Activated CD4-positive, alpha-beta memory T cell treated with anti-CD3 and anti-CD28 coated beads, Interleukin-2, amount 10 ng/mL, durations not matched to agents 7 days and 5 days (primary cell): ENCODE measurements at regions not wholly inside any gene's neighbourhood (a gene's known extent, or its start where the extent isn't known, plus 50 kb on each side); places are given as distances from the start of the nearest gene placed in this dataset.

Experiments used
- CTCF ChIA-PET: fragments of 350-600 bp; sonication (Branson Sonifier 250); formaldehyde crosslinking; loops from one replicate; lab custom pipeline; 2021; ENCODE audit warnings: antibody characterized with exemption, inconsistent platforms; lab: Charles Lee
- POLR2A ChIA-PET: fragments of 350-600 bp; sonication (Branson Sonifier 250); formaldehyde crosslinking; loops from one replicate; lab custom pipeline; 2021; ENCODE audit warnings: antibody characterized with exemption; lab: Charles Lee
- DNase-seq: peaks from one replicate; pipeline ENCODE4 v3.0.0-alpha.2; 2020
- H3K27ac Mint-ChIP-seq: one replicate; pipeline ENCODE4 v1.8.0; 2021; ENCODE audit warnings: mild to moderate bottlenecking, mixed read lengths
- H3K27me3 Mint-ChIP-seq: one replicate; pipeline ENCODE4 v1.8.0; 2021; ENCODE audit warnings: mixed read lengths
- H3K36me3 Mint-ChIP-seq: one replicate; pipeline ENCODE4 v1.8.0; 2021; ENCODE audit warnings: low read depth, mixed read lengths
- H3K4me1 Mint-ChIP-seq: one replicate; pipeline ENCODE4 v1.8.0; 2021; ENCODE audit warnings: mixed read lengths
- H3K4me3 Mint-ChIP-seq: one replicate; pipeline ENCODE4 v1.8.0; 2021; ENCODE audit warnings: mild to moderate bottlenecking, mixed read lengths
- H3K9me3 Mint-ChIP-seq: one replicate; pipeline ENCODE4 v1.8.0; 2021; ENCODE audit warnings: mixed read lengths

GRCh38 chr15:70269991-70270751, 172.5 kb upstream of the TLE3 start:
- POLR2A ChIA-PET: no interaction called here
- no peak overlapping the region for H3K27ac Mint-ChIP-seq
- no peak for DNase-seq
- CTCF ChIA-PET: no interaction called here
- H3K4me3 Mint-ChIP-seq: no peak overlapping the region
- peaks cover 3% of the 10 kb centered on the region for H3K4me1 Mint-ChIP-seq
- no peaks in the 10 kb centered on the region for H3K9me3 Mint-ChIP-seq
- peaks cover 31% of the 10 kb centered on the region for H3K27me3 Mint-ChIP-seq
- no peaks in the 10 kb centered on the region for H3K36me3 Mint-ChIP-seq

- Mint-ChIP-seq H3K4me3 (no peak overlapping the region), H3K27ac (no peak overlapping the region), H3K27me3 (peaks cover 31% of the 10 kb centered on the region), H3K4me1 (peaks cover 3% of the 10 kb centered on the region), H3K36me3 (no peaks in the 10 kb centered on the region), H3K9me3 (no peaks in the 10 kb centered on the region)
- ChIA-PET CTCF (no interaction called here), POLR2A (no interaction called here)
- no peak for DNase-seq
Observed at GRCh38 chr15:70269311-70269911, 171.7 kb upstream of the TLE3 start.

- Mint-ChIP-seq H3K27me3 (peaks cover 30% of the 10 kb centered on the region), H3K36me3 (no peaks in the 10 kb centered on the region), H3K4me3 (no peak overlapping the region), H3K4me1 (peaks cover 3% of the 10 kb centered on the region), H3K27ac (no peak overlapping the region), H3K9me3 (no peaks in the 10 kb centered on the region)
- CTCF ChIA-PET: no interaction called here
- POLR2A ChIA-PET: no interaction called here
- DNase-seq: no peak
Observed at GRCh38 chr15:70268698-70269251, 171.1 kb upstream of the TLE3 start.

- no peak for DNase-seq
- no peaks in the 10 kb centered on the region for H3K9me3 Mint-ChIP-seq
- no peaks in the 10 kb centered on the region for H3K36me3 Mint-ChIP-seq
- no peak overlapping the region for H3K4me3 Mint-ChIP-seq
- CTCF ChIA-PET: no interaction called here
- peaks cover 33% of the 10 kb centered on the region for H3K27me3 Mint-ChIP-seq
- POLR2A ChIA-PET: no interaction called here
- H3K27ac Mint-ChIP-seq: no peak overlapping the region
- H3K4me1 Mint-ChIP-seq: peaks cover 3% of the 10 kb centered on the region
Observed at GRCh38 chr15:70267879-70268278, 170.2 kb upstream of the TLE3 start.

- Mint-ChIP-seq H3K36me3 (no peaks in the 10 kb centered on the region), H3K27ac (no peak overlapping the region), H3K27me3 (peaks cover 33% of the 10 kb centered on the region), H3K4me1 (peaks cover 3% of the 10 kb centered on the region), H3K4me3 (no peak overlapping the region), H3K9me3 (no peaks in the 10 kb centered on the region)
- no peak for DNase-seq
- ChIA-PET POLR2A (interaction anchor here (1.1 kb wide), 1 partner anchor 9 kb away, joined by 3 read pairs; no protein-coding TSS in a partner anchor), CTCF (no interaction called here)
Observed at GRCh38 chr15:70267306-70267705, 169.6 kb upstream of the TLE3 start.

GRCh38 chr15:70266412-70267121, 168.8 kb upstream of the TLE3 start:
- H3K4me3 Mint-ChIP-seq: no peak overlapping the region
- ChIA-PET POLR2A (interaction anchor here (1.1 kb wide), 1 partner anchor 8 kb away, joined by 3 read pairs; no protein-coding TSS in a partner anchor), CTCF (no interaction called here)
- H3K27me3 Mint-ChIP-seq: peaks cover 33% of the 10 kb centered on the region
- no peaks in the 10 kb centered on the region for H3K9me3 Mint-ChIP-seq
- H3K36me3 Mint-ChIP-seq: no peaks in the 10 kb centered on the region
- DNase-seq: no peak
- H3K4me1 Mint-ChIP-seq: peaks cover 3% of the 10 kb centered on the region
- H3K27ac Mint-ChIP-seq: no peak overlapping the region

- Mint-ChIP-seq H3K9me3 (no peaks in the 10 kb centered on the region), H3K4me1 (peaks cover 5% of the 10 kb centered on the region), H3K27me3 (peaks cover 33% of the 10 kb centered on the region), H3K36me3 (no peaks in the 10 kb centered on the region), H3K4me3 (no peak overlapping the region), H3K27ac (no peak overlapping the region)
- DNase-seq: no peak
- ChIA-PET POLR2A (no interaction called here), CTCF (no interaction called here)
Observed at GRCh38 chr15:70265986-70266385, 168.3 kb upstream of the TLE3 start.

- POLR2A ChIA-PET: no interaction called here
- no peaks in the 10 kb centered on the region for H3K9me3 Mint-ChIP-seq
- H3K27me3 Mint-ChIP-seq: peaks cover 33% of the 10 kb centered on the region
- H3K36me3 Mint-ChIP-seq: no peaks in the 10 kb centered on the region
- no peak overlapping the region for H3K4me3 Mint-ChIP-seq
- H3K4me1 Mint-ChIP-seq: peaks cover 7% of the 10 kb centered on the region
- no peak overlapping the region for H3K27ac Mint-ChIP-seq
- no peak for DNase-seq
- CTCF ChIA-PET: no interaction called here
Observed at GRCh38 chr15:70265466-70265978, 167.8 kb upstream of the TLE3 start.

GRCh38 chr15:70264738-70265465, 167.2 kb upstream of the TLE3 start:
- Mint-ChIP-seq H3K27me3 (peaks cover 35% of the 10 kb centered on the region), H3K4me3 (no peak overlapping the region), H3K36me3 (no peaks in the 10 kb centered on the region), H3K9me3 (no peaks in the 10 kb centered on the region), H3K4me1 (peaks cover 13% of the 10 kb centered on the region), H3K27ac (no peak overlapping the region)
- ChIA-PET CTCF (interaction anchor here (0.6 kb wide), 1 partner anchor 958 kb away, joined by 4 read pairs; no protein-coding TSS in a partner anchor), POLR2A (no interaction called here)
- DNase-seq: no peak

- Mint-ChIP-seq H3K9me3 (no peaks in the 10 kb centered on the region), H3K4me3 (no peak overlapping the region), H3K36me3 (no peaks in the 10 kb centered on the region), H3K27me3 (peaks cover 30% of the 10 kb centered on the region), H3K4me1 (peaks cover 21% of the 10 kb centered on the region), H3K27ac (no peak overlapping the region)
- CTCF ChIA-PET: interaction anchor here (0.6 kb wide), 1 partner anchor 958 kb away, joined by 4 read pairs; no protein-coding TSS in a partner anchor
- POLR2A ChIA-PET: no interaction called here
- DNase-seq: no peak
Observed at GRCh38 chr15:70264014-70264582, 166.4 kb upstream of the TLE3 start.

- ChIA-PET CTCF (no interaction called here), POLR2A (no interaction called here)
- peaks cover 19% of the 10 kb centered on the region for H3K27me3 Mint-ChIP-seq
- peaks cover 35% of the 10 kb centered on the region for H3K4me1 Mint-ChIP-seq
- no peak overlapping the region for H3K27ac Mint-ChIP-seq
- no peaks in the 10 kb centered on the region for H3K36me3 Mint-ChIP-seq
- no peak for DNase-seq
- no peaks in the 10 kb centered on the region for H3K9me3 Mint-ChIP-seq
- no peak overlapping the region for H3K4me3 Mint-ChIP-seq
Observed at GRCh38 chr15:70262591-70263274, 165.0 kb upstream of the TLE3 start.

- H3K4me3 Mint-ChIP-seq: no peak overlapping the region
- no peaks in the 10 kb centered on the region for H3K9me3 Mint-ChIP-seq
- no peak for DNase-seq
- H3K27ac Mint-ChIP-seq: no peak overlapping the region
- ChIA-PET POLR2A (no interaction called here), CTCF (no interaction called here)
- H3K4me1 Mint-ChIP-seq: peaks cover 38% of the 10 kb centered on the region
- no peaks in the 10 kb centered on the region for H3K36me3 Mint-ChIP-seq
- peaks cover 14% of the 10 kb centered on the region for H3K27me3 Mint-ChIP-seq
Observed at GRCh38 chr15:70262171-70262570, 164.5 kb upstream of the TLE3 start.
